ENCODE measurements at regions not wholly inside any gene's neighbourhood (a gene's known extent, or its start where the extent isn't known, plus 50 kb on each side); places are given as distances from the start of the nearest gene placed in this dataset.

DNA sequence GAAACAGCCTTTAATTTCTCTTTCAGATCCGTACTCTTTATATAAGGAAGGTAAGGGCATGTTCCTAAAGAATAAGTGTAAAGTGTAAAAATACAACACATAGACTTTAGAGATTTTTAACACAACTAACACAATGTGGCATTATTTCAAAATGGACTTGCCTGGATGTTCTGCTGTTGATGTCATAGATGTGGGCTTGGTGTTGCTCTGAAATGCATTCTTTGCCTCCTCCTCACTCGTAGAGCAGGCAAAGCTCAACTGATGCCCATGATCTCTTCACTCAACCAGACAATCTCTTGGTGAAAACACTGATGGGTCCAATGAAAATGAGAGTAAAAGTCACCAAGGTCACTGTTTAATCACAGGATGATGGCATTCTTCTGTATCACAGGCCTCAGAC is 174.2 kb upstream of the TCERG1L start:
- no peak for TF ChIP-seq POLR2A (IDR thresholded peaks at IDR 0.05)
- no peak for TF ChIP-seq CTCF (IDR thresholded peaks at IDR 0.05)
- no peak for TF ChIP-seq POLR2AphosphoS5 (IDR thresholded peaks at IDR 0.05)

GRCh38 chr10:131487822-131488221 is 176.3 kb upstream of the TCERG1L start:
- no peak for DNase-seq (ENCODE audit: low spot score)
- Histone ChIP-seq H3K36me3 (no peaks in the 10 kb centered on the region), H3K27me3 (replicated peaks; ENCODE audit: insufficient read depth) (no peaks in the 10 kb centered on the region), H3K27ac (no peak overlapping the region), H3K9me3 (no peaks in the 10 kb centered on the region), H3K4me3 (no peak overlapping the region), H3K4me1 (replicated peaks) (no peaks in the 10 kb centered on the region)
- TF ChIP-seq CTCF (IDR thresholded peaks at IDR 0.05): no peak
- WGBS: 77% methylated on average over 5 of the region's 5 CpGs
- intact Hi-C loops (cut with DNase I): no loop called here

More for the DNA sequence above, 174.2 kb upstream of the TCERG1L start:
- no peak overlapping the region for H3K27ac ChIP-seq
- H3K27me3 ChIP-seq (replicated peaks; ENCODE audit: insufficient read depth): no peaks in the 10 kb centered on the region
- no peaks in the 10 kb centered on the region for H3K9me3 ChIP-seq
- H3K36me3 ChIP-seq: no peaks in the 10 kb centered on the region
- no peaks in the 10 kb centered on the region for H3K4me1 ChIP-seq (replicated peaks)
- no peak overlapping the region for H3K4me3 ChIP-seq
- DNase-seq (ENCODE audit: low spot score): no peak
- 70% methylated on average over 2 of the region's 2 CpGs for WGBS
- intact Hi-C loops (cut with DNase I): no loop called here

DNA sequence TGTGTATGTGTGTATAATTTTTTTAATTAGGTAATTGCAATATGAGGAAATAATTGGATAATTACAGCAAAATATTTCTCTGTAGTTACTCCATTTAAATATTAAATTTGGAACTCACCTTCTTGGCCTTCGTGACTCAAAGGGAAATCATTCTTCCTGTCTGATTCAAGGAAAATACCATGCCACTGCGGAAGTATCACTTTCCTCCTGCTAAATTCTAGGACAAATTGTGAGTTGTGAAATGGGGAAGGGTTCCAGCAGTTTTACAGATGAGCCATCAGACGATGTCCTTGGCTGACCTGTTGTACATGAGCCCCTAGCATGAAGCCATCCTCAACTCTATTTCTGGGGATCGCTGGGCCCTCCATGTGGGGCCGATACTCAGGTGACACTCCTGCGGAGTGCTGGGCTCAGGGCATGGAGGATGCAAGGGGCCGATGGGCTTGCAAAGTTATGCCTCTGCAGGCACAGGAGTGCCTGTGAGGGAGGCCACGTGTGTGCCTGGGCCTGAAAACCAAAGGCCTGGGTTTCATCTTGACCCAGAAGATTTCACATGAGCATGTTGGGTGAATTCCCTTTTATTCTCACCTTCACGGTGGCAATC is 179.6 kb upstream of the TCERG1L start:
- H3K9me3 ChIP-seq: no peaks in the 10 kb centered on the region
- H3K36me3 ChIP-seq: no peaks in the 10 kb centered on the region
- intact Hi-C loops (cut with DNase I): no loop called here
- no peak for TF ChIP-seq CTCF (IDR thresholded peaks at IDR 0.05)
- no peak for TF ChIP-seq POLR2AphosphoS5 (IDR thresholded peaks at IDR 0.05)
- TF ChIP-seq POLR2A (IDR thresholded peaks at IDR 0.05): no peak
- no peak for DNase-seq (ENCODE audit: low spot score)
- H3K27ac ChIP-seq: no peak overlapping the region
- H3K4me3 ChIP-seq: no peak overlapping the region
- no peaks in the 10 kb centered on the region for H3K27me3 ChIP-seq (replicated peaks; ENCODE audit: insufficient read depth)
- WGBS: 70% methylated on average over 9 of the region's 9 CpGs
- no peaks in the 10 kb centered on the region for H3K4me1 ChIP-seq (replicated peaks)

DNA sequence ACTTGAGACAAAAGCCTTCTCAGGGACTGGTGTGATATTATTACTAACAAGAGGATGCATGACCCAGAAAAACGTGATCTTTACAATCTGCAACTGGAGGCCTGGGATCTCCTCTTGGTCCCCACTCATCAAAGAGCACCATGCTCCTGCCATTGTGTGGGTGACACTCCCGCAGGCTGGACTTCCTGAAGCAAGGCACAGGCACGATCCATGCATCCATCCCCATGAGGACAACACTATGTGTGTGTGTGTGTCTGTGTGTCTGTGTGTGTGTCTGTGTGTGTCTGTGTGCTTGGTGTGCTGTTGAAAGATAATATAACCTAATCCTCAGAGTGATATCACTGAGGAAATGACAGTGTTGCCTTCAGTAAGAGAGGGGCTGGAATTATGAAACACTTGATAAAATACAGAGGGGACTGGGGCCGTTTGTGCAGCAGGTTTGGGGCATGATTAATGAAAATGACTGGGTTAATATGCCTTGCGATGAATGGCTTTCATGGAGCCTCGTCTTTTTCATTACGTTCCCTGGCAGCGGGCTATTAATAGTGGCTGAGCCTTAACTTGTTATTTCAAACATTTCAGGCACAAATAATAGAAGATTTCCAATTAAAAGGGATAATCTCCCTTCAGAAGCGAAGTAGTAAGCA is 180.8 kb upstream of the TCERG1L start:
- Histone ChIP-seq H3K9me3 (no peaks in the 10 kb centered on the region), H3K4me3 (no peak overlapping the region), H3K27me3 (replicated peaks; ENCODE audit: insufficient read depth) (no peaks in the 10 kb centered on the region), H3K36me3 (no peaks in the 10 kb centered on the region), H3K27ac (no peak overlapping the region), H3K4me1 (replicated peaks) (no peaks in the 10 kb centered on the region)
- 60% methylated on average over 9 of the region's 9 CpGs for WGBS
- no peak for TF ChIP-seq CTCF (IDR thresholded peaks at IDR 0.05)
- TF ChIP-seq POLR2A (IDR thresholded peaks at IDR 0.05): no peak
- no peak for TF ChIP-seq POLR2AphosphoS5 (IDR thresholded peaks at IDR 0.05)
- intact Hi-C loops (cut with DNase I): no loop called here
- no peak for DNase-seq (ENCODE audit: low spot score)

DNA sequence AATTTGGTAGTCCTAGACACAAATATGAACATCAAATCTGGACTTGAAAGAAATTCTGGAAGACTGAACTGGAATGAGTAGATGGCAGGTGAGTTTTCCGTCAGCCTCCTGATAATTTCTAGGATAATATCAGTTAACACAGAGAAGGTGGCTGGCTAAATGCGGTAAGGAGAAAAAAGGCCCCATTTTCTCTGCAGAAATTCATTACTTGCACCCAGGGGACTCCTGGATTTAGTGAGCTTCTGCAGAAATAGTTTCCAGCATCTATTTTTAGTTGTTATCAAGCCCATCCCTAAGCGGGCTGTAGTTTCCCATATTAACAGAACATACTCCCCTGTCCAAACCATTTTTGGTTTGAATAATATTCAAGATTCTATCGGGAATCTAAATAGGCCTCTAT is 181.9 kb upstream of the TCERG1L start:
- Histone ChIP-seq H3K27me3 (replicated peaks; ENCODE audit: insufficient read depth) (no peaks in the 10 kb centered on the region), H3K4me1 (replicated peaks) (no peaks in the 10 kb centered on the region), H3K4me3 (no peak overlapping the region), H3K36me3 (no peaks in the 10 kb centered on the region), H3K9me3 (no peaks in the 10 kb centered on the region), H3K27ac (no peak overlapping the region)
- no peak for DNase-seq (ENCODE audit: low spot score)
- intact Hi-C loops (cut with DNase I): no loop called here
- no peak for TF ChIP-seq POLR2A (IDR thresholded peaks at IDR 0.05)
- no peak for TF ChIP-seq CTCF (IDR thresholded peaks at IDR 0.05)
- TF ChIP-seq POLR2AphosphoS5 (IDR thresholded peaks at IDR 0.05): no peak
- WGBS: 89% methylated on average over 4 of the region's 4 CpGs
